Muscle layer of duodenum (tissue), 2 donors: ENCODE measurements at regions not wholly inside any gene's neighbourhood (a gene's known extent, or its start where the extent isn't known, plus 50 kb on each side); places are given as distances from the start of the nearest gene placed in this dataset.

Source experiments
- H3K27ac ChIP-seq: one replicate; pipeline ENCODE4 v1.7.0; 2013; ENCODE audit warnings: mild to moderate bottlenecking, low read length
- H3K27me3 ChIP-seq: one replicate; pipeline ENCODE4 v1.7.0; 2013; ENCODE audit warnings: low read depth, mild to moderate bottlenecking, control low read depth, low read length
- H3K36me3 ChIP-seq, 2 donors: one replicate each; pipeline ENCODE4 v1.7.0; 2013; ENCODE audit warnings: low read length in 2 of 2, control low read depth in 1 of 2, mild to moderate bottlenecking in 1 of 2; ENCODE audit not compliant: insufficient read depth in 2 of 2, control insufficient read depth in 1 of 2
- H3K4me1 ChIP-seq, 2 donors: one replicate each; pipeline ENCODE4 v1.7.0; 2013; ENCODE audit warnings: low read length in 2 of 2, mild to moderate bottlenecking in 2 of 2, control low read depth in 1 of 2, moderate library complexity in 1 of 2; ENCODE audit not compliant: insufficient read depth in 2 of 2, control insufficient read depth in 1 of 2
- H3K4me3 ChIP-seq, 2 donors: one replicate each; pipeline ENCODE4 v1.7.0; 2013; ENCODE audit warnings: low read length in 2 of 2, low read depth in 1 of 2, mild to moderate bottlenecking in 1 of 2
- H3K9me3 ChIP-seq, 2 donors: one replicate each; pipeline ENCODE4 v1.7.0; 2013; ENCODE audit warnings: low read length in 2 of 2, control low read depth in 1 of 2, mild to moderate bottlenecking in 1 of 2; ENCODE audit not compliant: control insufficient read depth in 1 of 2
- donor health status: healthy.

- no peaks in the 10 kb centered on the region for H3K27me3 ChIP-seq
- no peak overlapping the region for H3K4me3 ChIP-seq
- no peak overlapping the region for H3K27ac ChIP-seq
- no peaks in the 10 kb centered on the region for H3K36me3 ChIP-seq
- no peaks in the 10 kb centered on the region for H3K4me1 ChIP-seq
- no peaks in the 10 kb centered on the region for H3K9me3 ChIP-seq
Observed at GRCh38 chr3:110123946-110124345, 786.6 kb upstream of the DPPA4 start.

DNA sequence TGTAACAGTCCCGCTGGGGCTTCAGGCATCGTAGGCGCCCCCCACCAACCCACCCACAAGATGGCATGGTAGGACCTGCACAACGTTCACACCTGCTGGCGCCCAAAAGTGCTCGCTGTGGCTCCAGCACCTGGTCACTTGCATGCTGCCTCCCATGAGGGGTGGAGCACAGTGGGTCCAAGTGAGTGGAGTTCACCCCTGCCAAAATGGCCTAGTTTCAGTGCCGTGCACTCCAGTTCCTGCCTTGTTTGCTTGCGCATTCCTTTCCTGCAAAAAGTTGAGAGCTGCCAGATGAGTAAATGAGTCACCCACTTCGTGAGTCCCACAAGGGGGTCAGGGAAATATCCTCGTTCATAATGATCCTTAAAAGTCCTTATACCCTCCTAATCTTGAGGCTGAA is 788.7 kb upstream of the DPPA4 start:
- Histone ChIP-seq H3K4me1 (no peaks in the 10 kb centered on the region), H3K27me3 (no peaks in the 10 kb centered on the region), H3K4me3 (no peak overlapping the region), H3K27ac (no peak overlapping the region), H3K9me3 (no peaks in the 10 kb centered on the region), H3K36me3 (no peaks in the 10 kb centered on the region)

GRCh38 chr3:110133971-110134370 is 796.6 kb upstream of the DPPA4 start:
- H3K36me3 ChIP-seq: no peaks in the 10 kb centered on the region
- no peaks in the 10 kb centered on the region for H3K4me1 ChIP-seq
- H3K27me3 ChIP-seq: no peaks in the 10 kb centered on the region
- no peak overlapping the region for H3K4me3 ChIP-seq
- H3K9me3 ChIP-seq: peaks cover 0 to 3% of the 10 kb centered on the region in 2 donors
- H3K27ac ChIP-seq: no peak overlapping the region

GRCh38 chr3:110139048-110139447 is 801.7 kb upstream of the DPPA4 start:
- Histone ChIP-seq H3K27ac (no peak overlapping the region), H3K9me3 (peaks cover 0 to 3% of the 10 kb centered on the region in 2 donors), H3K27me3 (no peaks in the 10 kb centered on the region), H3K36me3 (no peaks in the 10 kb centered on the region), H3K4me1 (peaks cover 0 to 4% of the 10 kb centered on the region in 2 donors), H3K4me3 (no peak overlapping the region)

DNA sequence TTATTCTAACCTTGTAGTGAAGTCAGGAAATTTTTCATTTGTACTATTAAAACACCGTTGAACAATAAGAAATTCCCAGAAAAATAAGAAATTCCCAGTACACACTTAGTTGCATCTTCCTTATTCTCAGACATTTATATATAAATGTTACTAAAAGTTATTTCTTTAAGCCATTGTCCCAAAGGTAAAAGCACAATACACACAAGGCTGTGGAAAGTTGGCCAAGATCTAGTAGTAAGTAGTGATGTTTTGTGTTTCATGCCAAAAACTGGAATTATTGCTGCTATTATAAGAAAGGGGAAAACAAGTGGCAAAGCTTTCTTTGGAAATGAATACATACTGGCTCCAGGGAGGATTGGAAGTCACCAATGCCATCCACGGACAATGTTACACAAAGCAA is 802.5 kb upstream of the DPPA4 start:
- Histone ChIP-seq H3K4me1 (peaks cover 0 to 4% of the 10 kb centered on the region in 2 donors), H3K4me3 (no peak overlapping the region), H3K36me3 (no peaks in the 10 kb centered on the region), H3K27me3 (no peaks in the 10 kb centered on the region), H3K27ac (no peak overlapping the region), H3K9me3 (peaks cover 0 to 3% of the 10 kb centered on the region in 2 donors)

- Histone ChIP-seq H3K4me1 (no peaks in the 10 kb centered on the region), H3K36me3 (no peaks in the 10 kb centered on the region), H3K9me3 (peaks cover 0 to 2% of the 10 kb centered on the region in 2 donors), H3K27ac (no peak overlapping the region), H3K4me3 (no peak overlapping the region), H3K27me3 (no peaks in the 10 kb centered on the region)
Observed at GRCh38 chr3:110149763-110150162, 812.4 kb upstream of the DPPA4 start.

DNA sequence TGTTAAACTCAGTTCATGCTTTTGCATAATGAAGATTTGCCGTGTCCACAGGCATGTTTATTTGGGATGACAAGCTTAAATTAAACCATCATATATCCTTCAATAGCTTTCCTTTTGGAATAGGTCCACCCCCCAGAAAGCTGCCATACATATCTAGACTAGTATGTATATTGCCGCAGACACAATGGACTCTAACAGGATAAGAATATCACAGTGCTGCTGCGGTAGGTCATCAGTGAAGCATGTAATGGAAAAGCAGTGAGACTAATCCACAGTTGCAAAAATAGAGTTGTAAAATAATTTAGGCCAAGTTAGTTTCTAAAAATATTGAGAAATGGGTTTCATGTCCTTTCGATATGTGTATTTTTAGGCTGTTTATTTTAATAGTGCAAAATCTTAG is 819.9 kb upstream of the DPPA4 start:
- H3K27me3 ChIP-seq: no peaks in the 10 kb centered on the region
- H3K27ac ChIP-seq: no peak overlapping the region
- no peaks in the 10 kb centered on the region for H3K36me3 ChIP-seq
- no peaks in the 10 kb centered on the region for H3K4me1 ChIP-seq
- no peaks in the 10 kb centered on the region for H3K9me3 ChIP-seq
- H3K4me3 ChIP-seq: no peak overlapping the region

- H3K4me1 ChIP-seq: no peaks in the 10 kb centered on the region
- H3K9me3 ChIP-seq: no peaks in the 10 kb centered on the region
- no peaks in the 10 kb centered on the region for H3K27me3 ChIP-seq
- H3K27ac ChIP-seq: no peak overlapping the region
- H3K4me3 ChIP-seq: no peak overlapping the region
- H3K36me3 ChIP-seq: no peaks in the 10 kb centered on the region
Observed at GRCh38 chr3:110164632-110165369, 827.5 kb upstream of the DPPA4 start.

- Histone ChIP-seq H3K36me3 (no peaks in the 10 kb centered on the region), H3K4me1 (no peaks in the 10 kb centered on the region), H3K27me3 (no peaks in the 10 kb centered on the region), H3K27ac (no peak overlapping the region), H3K4me3 (no peak overlapping the region), H3K9me3 (no peaks in the 10 kb centered on the region)
Observed at GRCh38 chr3:110165370-110165743, 828.0 kb upstream of the DPPA4 start.

DNA sequence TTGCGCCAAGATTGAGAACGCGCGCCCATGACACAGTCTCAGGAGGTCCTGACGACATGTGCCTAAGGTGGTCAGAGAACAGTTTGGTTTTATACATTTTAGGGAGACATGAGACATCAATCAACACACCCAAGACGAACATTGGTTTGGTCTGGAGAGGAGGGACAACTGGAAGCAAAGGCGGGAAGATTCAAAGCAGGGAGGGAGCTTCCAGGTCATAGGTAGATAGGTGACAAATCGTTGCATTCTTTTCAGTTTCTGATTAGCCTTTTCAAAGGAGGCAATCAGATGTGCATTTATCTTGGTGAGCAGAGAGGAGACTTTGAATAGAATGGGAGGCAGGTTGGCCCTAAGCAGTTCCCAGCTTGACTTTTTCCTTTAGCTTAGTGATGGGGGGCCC is 828.4 kb upstream of the DPPA4 start:
- H3K4me1 ChIP-seq: no peaks in the 10 kb centered on the region
- H3K27ac ChIP-seq: no peak overlapping the region
- no peaks in the 10 kb centered on the region for H3K9me3 ChIP-seq
- H3K27me3 ChIP-seq: no peaks in the 10 kb centered on the region
- no peak overlapping the region for H3K4me3 ChIP-seq
- H3K36me3 ChIP-seq: no peaks in the 10 kb centered on the region

DNA sequence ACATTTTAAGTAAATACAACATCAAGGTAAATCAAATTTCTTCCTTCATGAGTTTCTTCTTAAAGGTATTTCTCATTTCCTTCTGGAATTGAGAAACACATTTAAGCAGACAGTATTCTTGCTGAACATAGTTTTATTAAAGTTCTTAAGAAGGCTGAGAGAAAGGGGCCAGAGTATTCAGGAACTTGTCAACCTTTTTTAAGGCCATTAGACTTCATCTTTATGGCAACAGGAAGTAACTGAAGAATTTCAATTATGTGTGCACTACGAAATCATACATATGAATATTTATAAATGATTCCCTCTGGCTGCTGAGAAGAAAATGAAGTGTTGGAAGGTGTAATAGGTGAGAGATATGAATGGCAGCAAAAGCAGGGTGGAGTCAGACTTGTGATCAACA is 829.4 kb upstream of the DPPA4 start:
- no peaks in the 10 kb centered on the region for H3K27me3 ChIP-seq
- no peaks in the 10 kb centered on the region for H3K4me1 ChIP-seq
- H3K36me3 ChIP-seq: no peaks in the 10 kb centered on the region
- H3K27ac ChIP-seq: no peak overlapping the region
- H3K4me3 ChIP-seq: no peak overlapping the region
- no peaks in the 10 kb centered on the region for H3K9me3 ChIP-seq

DNA sequence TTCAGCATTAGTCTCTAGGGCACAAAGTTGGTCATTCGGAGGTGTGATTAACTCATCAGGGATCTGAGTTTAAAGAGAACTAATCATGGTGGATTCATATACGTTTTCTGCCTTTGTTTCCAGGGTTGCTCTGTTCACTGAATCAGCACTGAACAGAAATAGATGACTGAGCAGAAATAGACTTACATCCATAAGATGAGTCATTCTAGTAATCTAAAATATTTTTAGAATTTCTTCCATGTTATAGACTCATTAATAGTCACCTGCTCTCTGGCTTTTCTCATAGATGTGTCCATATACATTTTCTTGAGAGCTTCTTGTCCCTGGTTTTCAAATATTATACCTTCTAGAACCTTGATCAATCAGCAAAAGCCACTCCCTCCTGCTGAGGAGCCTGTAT is 837.6 kb upstream of the DPPA4 start:
- Histone ChIP-seq H3K4me3 (no peak overlapping the region), H3K4me1 (no peaks in the 10 kb centered on the region), H3K36me3 (no peaks in the 10 kb centered on the region), H3K27me3 (no peaks in the 10 kb centered on the region), H3K27ac (no peak overlapping the region), H3K9me3 (no peaks in the 10 kb centered on the region)
